Common myeloid progenitor, CD34-positive (primary cell): ENCODE measurements at regions not wholly inside any gene's neighbourhood (a gene's known extent, or its start where the extent isn't known, plus 50 kb on each side); places are given as distances from the start of the nearest gene placed in this dataset.

Experiments
- CTCF ChIA-PET: fragments of 350-600 bp; sonication (Branson Sonifier 250); formaldehyde crosslinking; loops from one replicate; lab custom pipeline; 2021; ENCODE audit warnings: antibody characterized with exemption; lab: Charles Lee
- POLR2A ChIA-PET: fragments of 350-600 bp; sonication (Branson Sonifier 250); formaldehyde crosslinking; loops from one replicate; lab custom pipeline; 2021; ENCODE audit warnings: antibody characterized with exemption; lab: Charles Lee
- DNase-seq, 3 donors: peaks; one replicate each; pipeline versions ENCODE4 v3.0.0 to v3.0.0-alpha.2; 2013
- H3K27ac ChIP-seq, 2 experiments: 1 replicate in 1 of 2; 2 replicates in 1 of 2; pipeline ENCODE4 v1.7.0; 2013; ENCODE audit warnings: inconsistent platforms in 2 of 2, low read length in 2 of 2, mild to moderate bottlenecking in 2 of 2, low read depth in 1 of 2, moderate library complexity in 1 of 2; ENCODE audit not compliant: severe bottlenecking in 2 of 2, insufficient read depth in 1 of 2, poor library complexity in 1 of 2
- H3K27me3 ChIP-seq, 5 experiments: replicated peaks in 2 of 5; 1 replicate in 3 of 5; 2 replicates in 2 of 5; pipeline versions ENCODE4 v1.6.1 to v1.7.0; 2013; ENCODE audit warnings: low read length in 4 of 5, mild to moderate bottlenecking in 2 of 5, moderate library complexity in 2 of 5, inconsistent platforms in 1 of 5; ENCODE audit not compliant: insufficient read depth in 5 of 5, control insufficient read depth in 4 of 5
- H3K36me3 ChIP-seq, 4 experiments: 1 replicate in 2 of 4; 2 replicates in 2 of 4; pipeline versions ENCODE4 v1.6.1 to v1.7.0; 2013; ENCODE audit warnings: low read length in 3 of 4, control low read depth in 1 of 4, mild to moderate bottlenecking in 1 of 4; ENCODE audit not compliant: control insufficient read depth in 4 of 4, insufficient read depth in 4 of 4
- H3K4me1 ChIP-seq, 4 experiments: 1 replicate in 3 of 4; 2 replicates in 1 of 4; pipeline versions ENCODE4 v1.6.1 to v1.7.1; 2013; ENCODE audit warnings: low read length in 3 of 4, mild to moderate bottlenecking in 3 of 4, control low read depth in 1 of 4, inconsistent platforms in 1 of 4, moderate library complexity in 1 of 4; ENCODE audit not compliant: control insufficient read depth in 4 of 4, insufficient read depth in 4 of 4; ENCODE audit errors: control extremely low read depth in 1 of 4
- H3K4me3 ChIP-seq, 7 experiments: 1 replicate in 4 of 7; 2 replicates in 3 of 7; pipeline versions ENCODE4 v1.5.1 to v1.7.0; 2013; ENCODE audit warnings: mild to moderate bottlenecking in 7 of 7, low read length in 6 of 7, moderate library complexity in 6 of 7, inconsistent platforms in 2 of 7, low read depth in 2 of 7, control low read depth in 1 of 7; ENCODE audit not compliant: insufficient read depth in 4 of 7, control insufficient read depth in 1 of 7; ENCODE audit errors: extremely low read depth in 1 of 7
- H3K9me3 ChIP-seq, 5 experiments: 1 replicate in 4 of 5; 2 replicates in 1 of 5; pipeline versions ENCODE4 v1.6.1 to v1.7.1; 2013; ENCODE audit warnings: low read length in 4 of 5, mild to moderate bottlenecking in 2 of 5, inconsistent platforms in 1 of 5, low read depth in 1 of 5, moderate library complexity in 1 of 5; ENCODE audit not compliant: control insufficient read depth in 4 of 5, insufficient read depth in 2 of 5; ENCODE audit errors: control extremely low read depth in 1 of 5
- WGBS: methylation state at CpG from one replicate; pipeline ENCODE4 v1.1.5; 2013; ENCODE audit not compliant: insufficient coverage; 5-methylcytosine and 5-hydroxymethylcytosine counted together

GRCh38 chr5:68161156-68161555 lies 54.4 kb upstream of the PIK3R1 start:
- DNase-seq, result no peak
- Histone ChIP-seq H3K27ac (no peak overlapping the region), H3K9me3 (no peaks in the 10 kb centered on the region), H3K4me3 (no peak overlapping the region), H3K27me3 (no peaks in the 10 kb centered on the region), H3K36me3 (no peaks in the 10 kb centered on the region), H3K4me1 (no peaks in the 10 kb centered on the region)
- POLR2A ChIA-PET, result no interaction called here
- WGBS, result 67% methylated on average over 3 of the region's 3 CpGs
- CTCF ChIA-PET, result no interaction called here

GRCh38 chr5:68159224-68159951 lies 56.2 kb upstream of the PIK3R1 start:
- DNase-seq, result no peak
- Histone ChIP-seq H3K27ac (no peak overlapping the region), H3K4me3 (no peak overlapping the region), H3K4me1 (no peaks in the 10 kb centered on the region), H3K9me3 (no peaks in the 10 kb centered on the region), H3K36me3 (no peaks in the 10 kb centered on the region), H3K27me3 (no peaks in the 10 kb centered on the region)
- WGBS, result 98% methylated on average over 14 of the region's 14 CpGs
- CTCF ChIA-PET, result no interaction called here
- POLR2A ChIA-PET, result interaction anchor here (0.6 kb wide), 1 partner anchor 128 kb away, joined by 4 read pairs; no protein-coding TSS in a partner anchor

GRCh38 chr5:68155940-68156339 lies 59.6 kb upstream of the PIK3R1 start:
- Histone ChIP-seq H3K36me3 (no peaks in the 10 kb centered on the region), H3K4me3 (no peak overlapping the region), H3K27ac (no peak overlapping the region), H3K27me3 (no peaks in the 10 kb centered on the region), H3K4me1 (no peaks in the 10 kb centered on the region), H3K9me3 (no peaks in the 10 kb centered on the region)
- DNase-seq, result no peak
- POLR2A ChIA-PET, result no interaction called here
- CTCF ChIA-PET, result no interaction called here
- no CpG with 5 or more reads among the region's 6 CpGs for WGBS

- ChIA-PET POLR2A (no interaction called here), CTCF (no interaction called here)
- Histone ChIP-seq H3K36me3 (no peaks in the 10 kb centered on the region), H3K9me3 (no peaks in the 10 kb centered on the region), H3K4me3 (no peak overlapping the region), H3K27ac (no peak overlapping the region), H3K4me1 (no peaks in the 10 kb centered on the region), H3K27me3 (no peaks in the 10 kb centered on the region)
- no peak for DNase-seq
- 71% methylated on average over 7 of the region's 9 CpGs for WGBS
These were observed 61.3 kb upstream of the PIK3R1 start for GRCh38 chr5:68154119-68154857.

- CTCF ChIA-PET, result no interaction called here
- POLR2A ChIA-PET, result no interaction called here
- no CpG with 5 or more reads among the region's 4 CpGs for WGBS
These were observed 63.7 kb upstream of the PIK3R1 start for GRCh38 chr5:68151812-68152211.

GRCh38 chr5:68149189-68149588 lies 66.4 kb upstream of the PIK3R1 start:
- no peaks in the 10 kb centered on the region for H3K27me3 ChIP-seq
- H3K36me3 ChIP-seq, result no peaks in the 10 kb centered on the region
- POLR2A ChIA-PET, result no interaction called here
- H3K9me3 ChIP-seq, result no peaks in the 10 kb centered on the region
- CTCF ChIA-PET, result no interaction called here
- WGBS, result 89% methylated on average over 1 of the region's 2 CpGs
- H3K4me3 ChIP-seq, result no peak overlapping the region
- H3K4me1 ChIP-seq, result no peaks in the 10 kb centered on the region
- H3K27ac ChIP-seq, result no peak overlapping the region
- no peak for DNase-seq

More at GRCh38 chr5:68151812-68152211, 63.7 kb upstream of the PIK3R1 start:
- no peak overlapping the region for H3K27ac ChIP-seq
- no peak for DNase-seq
- no peak overlapping the region for H3K4me3 ChIP-seq
- H3K36me3 ChIP-seq, result no peaks in the 10 kb centered on the region
- no peaks in the 10 kb centered on the region for H3K27me3 ChIP-seq
- no peaks in the 10 kb centered on the region for H3K9me3 ChIP-seq
- no peaks in the 10 kb centered on the region for H3K4me1 ChIP-seq

- ChIA-PET POLR2A (no interaction called here), CTCF (no interaction called here)
- Histone ChIP-seq H3K27ac (no peak overlapping the region), H3K9me3 (no peaks in the 10 kb centered on the region), H3K4me1 (no peaks in the 10 kb centered on the region), H3K36me3 (no peaks in the 10 kb centered on the region), H3K4me3 (no peak overlapping the region), H3K27me3 (no peaks in the 10 kb centered on the region)
- 95% methylated on average over 2 of the region's 3 CpGs for WGBS
- DNase-seq, result no peak
These were observed 67.5 kb upstream of the PIK3R1 start for GRCh38 chr5:68148096-68148495.
